HG02870 (cell line): ENCODE measurements at regions not wholly inside any gene's neighbourhood (a gene's known extent, or its start where the extent isn't known, plus 50 kb on each side); places are given as distances from the start of the nearest gene placed in this dataset.
"Not testable (repeated sequence)": the region's sequence is repeated elsewhere in the genome, so short reads cannot be mapped to it uniquely, and the experiment has no call there.

ENCODE experiments used
- ATAC-seq: cut with Tn5 transposase; IDR thresholded peaks from one replicate; pipeline ENCODE4 v1.9.1; 2021; ENCODE audit warnings: mild to moderate bottlenecking, moderate library complexity; ENCODE audit not compliant: unreplicated experiment

DNA sequence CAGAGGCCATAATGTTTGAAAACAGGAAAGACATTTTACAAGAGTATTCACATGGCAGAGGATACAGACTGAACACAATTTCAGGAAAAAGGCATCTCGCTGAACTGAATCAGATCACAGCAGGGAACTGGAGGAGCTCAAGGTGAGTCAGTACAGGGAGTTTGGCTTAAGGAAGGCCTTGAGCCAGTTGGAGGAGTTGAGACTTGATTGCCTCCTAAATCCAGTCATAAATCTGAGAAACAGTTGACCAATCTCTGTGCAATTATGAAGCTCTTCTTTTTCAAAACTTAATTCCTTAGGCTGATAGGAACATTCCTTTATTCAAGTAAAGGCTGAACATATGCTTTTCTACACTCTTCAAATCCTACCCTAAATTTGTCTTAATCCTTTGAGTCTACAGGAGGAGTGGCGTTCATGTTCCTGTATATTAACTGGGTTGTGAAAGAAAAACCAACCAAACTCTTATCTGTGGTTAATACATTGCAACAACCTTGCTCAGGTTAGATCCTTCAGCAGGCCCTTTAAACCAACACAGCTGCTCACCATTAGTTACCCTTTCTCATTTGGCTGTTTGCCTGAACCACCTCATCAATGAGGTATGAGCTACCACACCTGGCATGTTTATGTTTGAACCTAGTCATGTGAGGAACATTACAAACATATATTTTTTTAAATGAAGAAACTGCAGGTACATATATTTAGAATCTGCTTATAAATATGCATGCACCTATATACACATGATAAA lies 404.1 kb upstream of the ATP11B start:
- ATAC-seq = no peak

- ATAC-seq = no peak
Measured at GRCh38 chr3:182390421-182390820, 402.9 kb upstream of the ATP11B start.

- ATAC-seq = no peak
Measured at GRCh38 chr3:182392182-182392937, 400.9 kb upstream of the ATP11B start.

- no peak for ATAC-seq
Measured at GRCh38 chr3:182393151-182393550, 400.2 kb upstream of the ATP11B start.

GRCh38 chr3:182393830-182394367 lies 399.4 kb upstream of the ATP11B start:
- ATAC-seq = no peak

DNA sequence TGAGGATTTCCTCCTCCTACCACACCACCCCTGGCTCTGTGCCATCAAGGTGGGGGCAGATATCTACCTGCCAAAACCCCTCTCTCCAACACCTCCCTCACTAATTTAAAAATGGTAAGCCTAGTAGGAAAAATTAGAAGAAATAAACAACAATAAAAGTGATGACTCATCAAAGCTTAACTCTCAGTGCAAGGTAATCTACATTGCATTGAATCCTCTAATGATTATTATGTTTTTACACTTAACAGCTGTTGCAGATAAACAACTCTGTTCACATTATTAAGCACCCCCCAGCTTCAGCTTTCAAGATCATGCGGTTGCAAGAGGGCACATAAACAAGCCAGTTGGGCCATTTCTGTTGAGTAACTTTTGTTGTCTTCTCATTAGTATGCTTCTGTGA lies 396.1 kb upstream of the ATP11B start:
- no peak for ATAC-seq

GRCh38 chr3:182399978-182400737 lies 393.1 kb upstream of the ATP11B start:
- no peak for ATAC-seq

- ATAC-seq = no peak
Measured at GRCh38 chr3:182400838-182401237, 392.5 kb upstream of the ATP11B start.

GRCh38 chr3:182404031-182404430 lies 389.3 kb upstream of the ATP11B start:
- ATAC-seq = no peak

DNA sequence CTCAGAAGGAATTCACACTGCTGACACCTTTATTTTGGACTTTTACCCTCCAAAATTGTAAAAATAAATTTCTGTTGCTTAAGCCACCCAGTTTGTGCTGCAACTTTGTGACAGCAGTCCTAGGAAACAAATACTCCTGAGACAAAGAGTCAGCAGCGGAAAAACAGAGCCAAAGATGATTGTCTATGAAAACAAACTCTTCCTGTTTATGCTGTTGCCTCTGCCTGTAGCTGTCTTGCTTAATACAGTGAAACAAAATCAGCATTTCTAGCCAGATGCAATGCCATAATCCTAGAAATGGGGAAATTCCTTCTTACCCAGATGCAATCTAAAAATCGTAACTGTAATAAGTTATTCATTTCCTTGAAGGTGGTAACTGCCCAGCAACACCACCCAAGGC lies 387.5 kb upstream of the ATP11B start:
- no peak for ATAC-seq

- ATAC-seq = no peak
Measured at GRCh38 chr3:182406786-182407185, 386.5 kb upstream of the ATP11B start.

GRCh38 chr3:182410051-182410450 lies 383.3 kb upstream of the ATP11B start:
- no peak for ATAC-seq

DNA sequence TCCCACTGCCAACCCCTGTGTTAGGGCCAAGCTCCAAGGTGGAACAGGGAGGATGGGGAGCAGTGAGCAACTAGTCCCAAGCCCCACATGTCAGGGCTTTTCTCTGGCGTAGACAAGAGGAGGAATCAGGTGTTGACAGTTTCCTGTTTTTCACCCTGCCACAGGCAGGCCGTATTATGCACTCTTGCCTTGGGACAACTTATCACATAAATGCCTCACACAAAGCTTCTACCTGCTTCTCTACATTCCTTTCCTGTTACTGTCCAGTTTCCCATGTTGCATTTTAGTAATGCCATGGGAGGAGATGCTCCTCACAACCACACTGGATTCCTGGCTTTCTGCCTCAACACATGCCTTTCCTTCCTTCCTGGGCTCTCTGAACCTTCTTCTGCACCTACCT lies 381.2 kb upstream of the ATP11B start:
- no peak for ATAC-seq

GRCh38 chr3:182413061-182413460 lies 380.2 kb upstream of the ATP11B start:
- ATAC-seq = no peak

GRCh38 chr3:182413682-182414081 lies 379.6 kb upstream of the ATP11B start:
- no peak for ATAC-seq

GRCh38 chr3:182414586-182414985 lies 378.7 kb upstream of the ATP11B start:
- no peak for ATAC-seq

DNA sequence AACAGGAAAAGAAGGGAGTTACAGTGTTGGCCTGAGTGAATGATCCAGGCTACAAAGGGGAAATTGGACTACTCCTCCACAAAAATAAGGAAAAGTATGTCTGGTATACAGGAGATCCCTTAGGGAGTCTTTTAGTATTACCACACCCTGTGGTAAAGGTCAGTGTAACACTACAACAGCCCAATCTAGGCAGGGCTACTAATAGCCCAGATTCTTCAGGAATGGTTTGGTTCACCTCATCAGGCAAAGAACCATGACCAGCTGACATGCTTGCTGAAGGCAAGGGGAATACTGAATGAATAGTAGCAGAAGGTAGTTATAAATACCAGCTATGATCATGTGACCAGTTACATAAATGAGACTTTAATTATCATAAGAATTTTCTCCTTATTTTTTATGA lies 372.6 kb upstream of the ATP11B start:
- no peak for ATAC-seq

GRCh38 chr3:182424006-182424405 lies 369.3 kb upstream of the ATP11B start:
- ATAC-seq = no peak

DNA sequence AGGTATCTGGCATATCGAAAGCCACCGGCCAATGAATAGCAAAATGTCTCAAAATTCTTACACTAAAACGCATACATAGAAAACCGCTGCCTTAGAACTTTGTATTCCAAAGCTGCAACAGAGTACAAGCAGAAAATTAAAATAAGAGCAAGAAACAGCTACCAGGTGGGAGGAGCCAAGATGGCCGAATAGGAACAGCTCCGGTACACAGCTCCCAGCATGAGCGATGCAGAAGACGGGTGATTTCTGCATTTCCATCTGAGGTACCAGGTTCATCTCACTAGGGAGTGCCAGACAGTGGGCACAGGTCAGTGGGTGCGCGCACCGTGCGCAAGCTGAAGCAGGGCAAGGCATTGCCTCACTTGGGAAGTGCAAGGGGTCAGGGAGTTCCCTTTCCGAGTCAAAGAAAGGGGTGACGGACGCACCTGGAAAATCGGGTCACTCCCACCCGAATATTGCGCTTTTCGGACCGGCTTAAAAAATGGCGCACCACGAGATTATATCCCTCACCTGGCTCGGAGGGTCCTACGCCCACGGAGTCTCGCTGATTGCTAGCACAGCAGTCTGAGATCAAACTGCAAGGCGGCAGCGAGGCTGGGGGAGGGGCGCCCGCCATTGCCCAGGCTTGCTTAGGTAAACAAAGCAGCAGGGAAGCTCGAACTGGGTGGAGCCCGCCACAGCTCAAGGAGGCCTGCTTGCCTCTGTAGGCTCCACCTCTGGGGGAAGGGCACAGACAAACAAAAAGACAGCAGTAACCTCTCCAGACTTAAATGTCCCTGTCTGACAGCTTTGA lies 367.2 kb upstream of the ATP11B start:
- ATAC-seq = not testable (repeated sequence)

DNA sequence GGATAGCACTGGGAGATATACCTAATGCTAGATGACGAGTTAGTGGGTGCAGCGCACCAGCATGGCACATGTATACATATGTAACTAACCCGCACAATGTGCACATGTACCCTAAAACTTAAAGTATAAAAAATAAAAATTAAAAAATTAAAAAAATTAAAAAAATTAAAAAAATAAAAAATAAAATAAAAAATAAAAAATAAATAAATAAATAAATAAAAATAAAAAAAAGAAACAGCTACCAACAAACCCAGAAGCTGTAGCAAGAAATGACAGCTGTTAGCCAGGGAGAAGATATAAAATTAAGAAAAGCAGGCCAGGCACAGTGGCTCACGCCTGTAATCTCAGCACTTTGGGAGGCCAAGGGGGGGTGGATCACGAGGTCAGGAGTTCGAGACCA lies 361.3 kb upstream of the ATP11B start:
- ATAC-seq = not testable (repeated sequence)

- ATAC-seq = no peak
Measured at GRCh38 chr3:182435860-182436259, 357.4 kb upstream of the ATP11B start.
